ENCODE measurements at regions not wholly inside any gene's neighbourhood (a gene's known extent, or its start where the extent isn't known, plus 50 kb on each side); places are given as distances from the start of the nearest gene placed in this dataset.

GRCh38 chr15:47945872-47946650, 174.7 kb upstream of the SLC24A5 start:
- DNase-seq = no peak
- H3K27ac ChIP-seq (ENCODE audit: low read length) = no peak overlapping the region
- H3K27me3 ChIP-seq (ENCODE audit: insufficient read depth, low read length, poor library complexity) = no peaks in the 10 kb centered on the region

DNA sequence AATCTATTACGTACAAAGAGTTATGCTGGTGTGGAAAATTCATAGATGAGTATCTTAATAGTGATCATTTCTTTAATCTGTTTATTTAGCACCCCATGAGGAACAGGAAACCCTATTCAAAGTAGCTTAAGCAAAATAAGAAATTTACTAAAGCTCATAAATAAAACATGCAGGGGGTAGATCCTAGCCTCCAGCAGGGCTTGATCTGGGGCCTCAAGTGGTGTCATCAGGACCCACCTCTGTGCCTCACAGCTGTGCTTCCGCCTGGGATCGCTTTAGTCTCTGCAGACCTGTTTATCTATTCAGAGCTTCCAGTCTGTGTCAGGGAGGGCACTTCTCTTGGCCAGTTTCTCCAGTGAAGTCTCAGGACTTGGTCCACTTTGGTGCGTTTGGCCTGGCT, 171.0 kb upstream of the SLC24A5 start:
- Histone ChIP-seq H3K27ac (ENCODE audit: low read length) (no peak overlapping the region), H3K79me2 (ENCODE audit: insufficient read depth, low read length) (no peaks in the 10 kb centered on the region), H3K27me3 (ENCODE audit: insufficient read depth, low read length, poor library complexity) (no peaks in the 10 kb centered on the region), H3K4me3 (ENCODE audit: low read depth in 1 of 2, low read length in 2 of 2) (no peak overlapping the region), H3K9ac (ENCODE audit: low read depth, low read length) (no peak overlapping the region), H2AFZ (ENCODE audit: low read depth, low read length) (no peak overlapping the region), H3K36me3 (ENCODE audit: insufficient read depth, low read length) (no peaks in the 10 kb centered on the region), H3K9me3 (ENCODE audit: insufficient read depth, low read length, severe bottlenecking) (no peaks in the 10 kb centered on the region), H3K4me1 (ENCODE audit: insufficient read depth, low read length) (no peaks in the 10 kb centered on the region), H4K20me1 (ENCODE audit: insufficient read depth, low read length) (no peaks in the 10 kb centered on the region), H3K4me2 (ENCODE audit: insufficient read depth, low read length) (no peak overlapping the region)
- ATAC-seq (ENCODE audit: insufficient read depth, low read depth) (no peak), DNase-seq (no peak)
- TF ChIP-seq EZH2 (IDR thresholded peaks at IDR 0.05; ENCODE audit: borderline replicate concordance, low read depth, low read length, severe bottlenecking) (no peak), CTCF (IDR thresholded peaks at IDR 0.05; ENCODE audit: borderline replicate concordance, extremely low read depth, low read length, poor library complexity, severe bottlenecking) (no peak)

More at GRCh38 chr15:47945872-47946650, 174.7 kb upstream of the SLC24A5 start:
- no peak for TF ChIP-seq CTCF (IDR thresholded peaks at IDR 0.05; ENCODE audit: borderline replicate concordance, extremely low read depth, low read length, poor library complexity, severe bottlenecking)
- no peak for TF ChIP-seq EZH2 (IDR thresholded peaks at IDR 0.05; ENCODE audit: borderline replicate concordance, low read depth, low read length, severe bottlenecking)
- H4K20me1 ChIP-seq (ENCODE audit: insufficient read depth, low read length) = no peaks in the 10 kb centered on the region
- ATAC-seq (ENCODE audit: insufficient read depth, low read depth) = no peak
- H3K9ac ChIP-seq (ENCODE audit: low read depth, low read length) = no peak overlapping the region
- H2AFZ ChIP-seq (ENCODE audit: low read depth, low read length) = no peak overlapping the region
- H3K79me2 ChIP-seq (ENCODE audit: insufficient read depth, low read length) = no peaks in the 10 kb centered on the region
- no peaks in the 10 kb centered on the region for H3K36me3 ChIP-seq (ENCODE audit: insufficient read depth, low read length)
- no peaks in the 10 kb centered on the region for H3K9me3 ChIP-seq (ENCODE audit: insufficient read depth, low read length, severe bottlenecking)
- no peak overlapping the region for H3K4me3 ChIP-seq (ENCODE audit: low read depth in 1 of 2, low read length in 2 of 2)
- no peaks in the 10 kb centered on the region for H3K4me1 ChIP-seq (ENCODE audit: insufficient read depth, low read length)
- H3K4me2 ChIP-seq (ENCODE audit: insufficient read depth, low read length) = no peak overlapping the region

DNA sequence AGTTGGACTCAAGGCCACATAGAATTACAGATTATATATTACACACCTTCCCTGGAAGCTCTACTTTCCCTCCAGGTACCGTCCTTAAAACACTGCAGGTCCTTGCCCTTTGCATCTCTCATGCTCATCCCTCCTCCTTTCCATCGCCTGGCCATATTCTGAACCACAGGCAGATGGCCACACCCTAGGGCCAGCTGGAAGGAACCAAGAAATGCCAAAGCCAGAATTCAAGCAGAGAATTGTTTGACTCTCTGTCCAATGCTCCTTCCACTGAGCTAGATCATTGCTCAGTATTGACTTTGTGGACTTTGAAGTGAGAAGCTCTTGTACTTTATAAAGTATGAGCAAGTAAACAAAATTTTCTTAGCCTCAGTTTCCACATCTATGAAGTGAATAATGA, 170.3 kb upstream of the SLC24A5 start:
- Histone ChIP-seq H3K27ac (ENCODE audit: low read length) (no peak overlapping the region), H3K4me3 (ENCODE audit: low read depth in 1 of 2, low read length in 2 of 2) (no peak overlapping the region), H3K4me2 (ENCODE audit: insufficient read depth, low read length) (no peak overlapping the region), H3K27me3 (ENCODE audit: insufficient read depth, low read length, poor library complexity) (no peaks in the 10 kb centered on the region), H2AFZ (ENCODE audit: low read depth, low read length) (no peak overlapping the region), H3K9me3 (ENCODE audit: insufficient read depth, low read length, severe bottlenecking) (no peaks in the 10 kb centered on the region), H3K4me1 (ENCODE audit: insufficient read depth, low read length) (no peaks in the 10 kb centered on the region), H4K20me1 (ENCODE audit: insufficient read depth, low read length) (no peaks in the 10 kb centered on the region), H3K36me3 (ENCODE audit: insufficient read depth, low read length) (no peaks in the 10 kb centered on the region), H3K79me2 (ENCODE audit: insufficient read depth, low read length) (no peaks in the 10 kb centered on the region), H3K9ac (ENCODE audit: low read depth, low read length) (no peak overlapping the region)
- DNase-seq (no peak), ATAC-seq (ENCODE audit: insufficient read depth, low read depth) (no peak)
- TF ChIP-seq EZH2 (IDR thresholded peaks at IDR 0.05; ENCODE audit: borderline replicate concordance, low read depth, low read length, severe bottlenecking) (no peak), CTCF (IDR thresholded peaks at IDR 0.05; ENCODE audit: borderline replicate concordance, extremely low read depth, low read length, poor library complexity, severe bottlenecking) (no peak)

Measured in DND-41 (cell line).